CD4-positive, alpha-beta T cell (primary cell): ENCODE measurements at regions not wholly inside any gene's neighbourhood (a gene's known extent, or its start where the extent isn't known, plus 50 kb on each side); places are given as distances from the start of the nearest gene placed in this dataset.
"Not testable (repeated sequence)": the region's sequence is repeated elsewhere in the genome, so short reads cannot be mapped to it uniquely, and the experiment has no call there.

ENCODE experiments used
- ATAC-seq: fragments of 200-7000 bp; cut with Tn5 transposase; one replicate; pipeline ENCODE4 v1.10.0; 2022; ENCODE audit warnings: mild to moderate bottlenecking; ENCODE audit not compliant: poor library complexity
- CTCF ChIA-PET: fragments of 350-600 bp; sonication (Branson Sonifier 250); formaldehyde crosslinking; loops from one replicate; lab custom pipeline; 2021; ENCODE audit warnings: antibody characterized with exemption, inconsistent platforms; lab: Charles Lee
- POLR2A ChIA-PET: fragments of 350-600 bp; sonication (Branson Sonifier 250); formaldehyde crosslinking; loops from one replicate; lab custom pipeline; 2021; ENCODE audit warnings: antibody characterized with exemption, inconsistent platforms; lab: Charles Lee
- DNase-seq, 14 experiments: peaks; one replicate each; pipeline ENCODE4 v3.0.0-alpha.2; 2013 to 2020; ENCODE audit warnings: mixed read lengths in 2 of 14
- H3K27ac ChIP-seq, 2 donors: one replicate each; pipeline versions ENCODE4 v1.5.1 to v1.7.0; 2013; ENCODE audit warnings: low read length in 2 of 2, low read depth in 1 of 2, mild to moderate bottlenecking in 1 of 2
- H3K27me3 ChIP-seq, 2 experiments: 1 replicate in 1 of 2; 2 replicates in 1 of 2; pipeline versions ENCODE4 v1.6.1 to v1.7.0; 2013; ENCODE audit warnings: low read length in 2 of 2, control low read depth in 1 of 2, mild to moderate bottlenecking in 1 of 2, moderate library complexity in 1 of 2; ENCODE audit not compliant: insufficient read depth in 2 of 2, control insufficient read depth in 1 of 2
- H3K36me3 ChIP-seq: one replicate; pipeline ENCODE4 v1.6.1; 2013; ENCODE audit warnings: low read length, control low read depth; ENCODE audit not compliant: insufficient read depth
- H3K4me1 ChIP-seq: one replicate; pipeline ENCODE4 v1.6.1; 2013; ENCODE audit warnings: low read length, control low read depth; ENCODE audit not compliant: insufficient read depth
- H3K4me3 ChIP-seq: one replicate; pipeline ENCODE4 v1.5.1; 2013; ENCODE audit warnings: mild to moderate bottlenecking, low read length, moderate library complexity
- H3K9me3 ChIP-seq, 2 experiments: 1 replicate in 1 of 2; 2 replicates in 1 of 2; pipeline versions ENCODE4 v1.6.1 to v1.7.0; 2013; ENCODE audit warnings: low read length in 2 of 2, mild to moderate bottlenecking in 2 of 2, control low read depth in 1 of 2, moderate library complexity in 1 of 2; ENCODE audit not compliant: control insufficient read depth in 1 of 2, insufficient read depth in 1 of 2
- H3K27ac Mint-ChIP-seq: one replicate; pipeline ENCODE4 v1.8.0; 2020; ENCODE audit warnings: mixed read lengths
- H3K27me3 Mint-ChIP-seq: one replicate; pipeline ENCODE4 v1.8.0; 2021; ENCODE audit warnings: mixed read lengths
- H3K36me3 Mint-ChIP-seq: one replicate; pipeline ENCODE4 v1.8.0; 2021; ENCODE audit warnings: low read depth, mixed read lengths
- H3K4me1 Mint-ChIP-seq: one replicate; pipeline ENCODE4 v1.8.0; 2021; ENCODE audit warnings: low read depth, mixed read lengths
- H3K4me3 Mint-ChIP-seq: one replicate; pipeline ENCODE4 v1.8.0; 2020; ENCODE audit warnings: mild to moderate bottlenecking, mixed read lengths
- H3K9me3 Mint-ChIP-seq: one replicate; pipeline ENCODE4 v1.8.0; 2020; ENCODE audit warnings: mixed read lengths
- CTCF ChIP-seq: fragments of 200-600 bp; IDR thresholded peaks from one replicate; pipeline ENCODE4 v1.8.0; 2022; ENCODE audit warnings: antibody characterized with exemption, mild to moderate bottlenecking
- intact Hi-C, 2 experiments: fragments of 100-400 bp; cut with DNase I in 1 of 2; cut with micrococcal nuclease in 1 of 2; formaldehyde crosslinking; loops; one replicate each; pipeline versions ENCODE4 v1.15.1 to v1.9.0; 2023 to 2025; cut with DNase I, micrococcal nuclease

GRCh38 chr4:117702353-117702752 lies 331.9 kb upstream of the NDST3 start:
- ATAC-seq (no peak), DNase-seq (no peak)
- intact Hi-C loops, result no loop called here
- no peaks in the 10 kb centered on the region for H3K4me1 Mint-ChIP-seq
- Histone ChIP-seq H3K9me3 (peaks cover 0 to 4% of the 10 kb centered on the region in 2 experiments), H3K27ac (no peak overlapping the region), H3K27me3 (no peaks in the 10 kb centered on the region), H3K36me3 (no peaks in the 10 kb centered on the region), H3K4me1 (no peaks in the 10 kb centered on the region), H3K4me3 (no peak overlapping the region)
- H3K9me3 Mint-ChIP-seq, result no peaks in the 10 kb centered on the region
- H3K27ac Mint-ChIP-seq, result no peak overlapping the region
- H3K27me3 Mint-ChIP-seq, result no peaks in the 10 kb centered on the region
- no peaks in the 10 kb centered on the region for H3K36me3 Mint-ChIP-seq
- no peak overlapping the region for H3K4me3 Mint-ChIP-seq
- TF ChIP-seq CTCF, result no peak
- ChIA-PET POLR2A (interaction anchor here (0.7 kb wide), 1 partner anchor 765 kb away, joined by 3 read pairs; no protein-coding TSS in a partner anchor), CTCF (no interaction called here)

- no peak overlapping the region for H3K27ac ChIP-seq
- H3K36me3 ChIP-seq, result no peaks in the 10 kb centered on the region
- H3K27me3 ChIP-seq, result no peaks in the 10 kb centered on the region
- H3K9me3 ChIP-seq, result peaks cover 0 to 9% of the 10 kb centered on the region in 2 experiments
- intact Hi-C loops, result no loop called here
- Mint-ChIP-seq H3K9me3 (peaks cover 8% of the 10 kb centered on the region), H3K27me3 (no peaks in the 10 kb centered on the region), H3K36me3 (no peaks in the 10 kb centered on the region), H3K4me1 (no peaks in the 10 kb centered on the region), H3K27ac (no peak overlapping the region), H3K4me3 (no peak overlapping the region)
- CTCF ChIA-PET, result no interaction called here
- no peaks in the 10 kb centered on the region for H3K4me1 ChIP-seq
- H3K4me3 ChIP-seq, result no peak overlapping the region
- POLR2A ChIA-PET, result no interaction called here
- ATAC-seq (no peak), DNase-seq (no peak)
- no peak for TF ChIP-seq CTCF
Observed at GRCh38 chr4:117704721-117705120, 329.6 kb upstream of the NDST3 start.

GRCh38 chr4:117740736-117741135 lies 293.6 kb upstream of the NDST3 start:
- CTCF ChIA-PET, result no interaction called here

GRCh38 chr4:117745379-117745778 lies 288.9 kb upstream of the NDST3 start:
- H3K27ac Mint-ChIP-seq, H3K27me3 ChIP-seq, H3K9me3 ChIP-seq, H3K4me1 ChIP-seq, H3K9me3 Mint-ChIP-seq, H3K36me3 ChIP-seq, H3K4me1 Mint-ChIP-seq, CTCF ChIA-PET, ATAC-seq, intact Hi-C loops, DNase-seq, H3K27ac ChIP-seq, H3K36me3 Mint-ChIP-seq, H3K4me3 Mint-ChIP-seq, H3K4me3 ChIP-seq, H3K27me3 Mint-ChIP-seq, POLR2A ChIA-PET: not testable (repeated sequence)

More at GRCh38 chr4:117740736-117741135, 293.6 kb upstream of the NDST3 start:
- Histone ChIP-seq H3K4me3 (no peak overlapping the region), H3K9me3 (no peaks in the 10 kb centered on the region), H3K4me1 (no peaks in the 10 kb centered on the region), H3K27ac (no peak overlapping the region), H3K36me3 (no peaks in the 10 kb centered on the region), H3K27me3 (no peaks in the 10 kb centered on the region)
- no peak for TF ChIP-seq CTCF
- Mint-ChIP-seq H3K9me3 (peaks cover 2% of the 10 kb centered on the region), H3K27ac (no peak overlapping the region), H3K4me1 (no peaks in the 10 kb centered on the region), H3K36me3 (no peaks in the 10 kb centered on the region), H3K27me3 (no peaks in the 10 kb centered on the region), H3K4me3 (no peak overlapping the region)
- ATAC-seq (no peak), DNase-seq (no peak)
- intact Hi-C loops, result no loop called here
- POLR2A ChIA-PET, result no interaction called here
